K562 (cell line): ENCODE measurements at regions not wholly inside any gene's neighbourhood (a gene's known extent, or its start where the extent isn't known, plus 50 kb on each side); places are given as distances from the start of the nearest gene placed in this dataset.

Experiments
- ARID2 ChIP-seq: fragments of 450-650 bp; IDR thresholded peaks from 2 replicates; pipeline ENCODE4 v1.6.1; 2017; ENCODE audit warnings: antibody characterized with exemption, mild to moderate bottlenecking
- CC2D1A ChIP-seq: fragments of 450-650 bp; IDR thresholded peaks from 2 replicates; pipeline ENCODE4 v1.6.1; 2017; ENCODE audit warnings: mild to moderate bottlenecking
- CEBPB ChIP-seq: fragments of 450-650 bp; IDR thresholded peaks from 2 replicates; pipeline ENCODE4 v1.6.1; 2016; ENCODE audit warnings: missing genetic modification characterization, missing compliant biosample characterization
- DMBX1 ChIP-seq: fragments of 250-450 bp; sonication (Bioruptor Pico); IDR thresholded peaks from 2 replicates; pipeline ENCODE4 v1.8.0; 2022; ENCODE audit warnings: inconsistent platforms, mild to moderate bottlenecking, moderate library complexity, borderline replicate concordance
- E2F3 ChIP-seq: fragments of 250-450 bp; sonication (Bioruptor Pico); IDR thresholded peaks from 2 replicates; pipeline ENCODE4 v1.4.0; 2020; ENCODE audit warnings: mild to moderate bottlenecking
- ELK1 ChIP-seq: sonication (generic); formaldehyde crosslinking; IDR thresholded peaks from 2 replicates; pipeline ENCODE4 v1.8.1; 2022; ENCODE audit warnings: missing genetic modification reagents
- FOXO4 ChIP-seq: fragments of 450-650 bp; formaldehyde crosslinking; IDR thresholded peaks from 2 replicates; pipeline ENCODE4 v1.4.0; 2020; ENCODE audit warnings: mild to moderate bottlenecking, moderate library complexity
- KDM1A ChIP-seq, 2 experiments: fragments of 450-650 bp; IDR thresholded peaks; 2 replicates each; pipeline ENCODE4 v1.6.1; 2016; ENCODE audit warnings: mild to moderate bottlenecking in 2 of 2
- KDM5B ChIP-seq: fragments of 200-600 bp; sonication (generic); IDR thresholded peaks from 2 replicates; pipeline ENCODE4 v1.6.1; 2012; ENCODE audit warnings: low read depth, mild to moderate bottlenecking, moderate library complexity, low read length, control low read depth, inconsistent platforms; ENCODE audit not compliant: insufficient replicate concordance
- MXD1 ChIP-seq: fragments of 250-450 bp; sonication (Bioruptor Pico); IDR thresholded peaks from 2 replicates; pipeline ENCODE4 v1.8.0; 2021; ENCODE audit warnings: borderline replicate concordance, mild to moderate bottlenecking, moderate library complexity; ENCODE audit not compliant: poor library complexity, severe bottlenecking
- NR1H2 ChIP-seq: sonication (generic); formaldehyde crosslinking; IDR thresholded peaks from 2 replicates; pipeline ENCODE4 v1.4.0; 2020; ENCODE audit warnings: mild to moderate bottlenecking, missing genetic modification reagents
- POLR3G ChIP-seq: IDR thresholded peaks from 2 replicates; pipeline ENCODE4 v1.6.1; 2011; ENCODE audit not compliant: insufficient read length, insufficient replicate concordance; ENCODE audit errors: extremely low read depth
- RCOR1 ChIP-seq, 2 experiments: IDR thresholded peaks; 2 replicates each; pipeline ENCODE4 v1.6.1; 2012; ENCODE audit warnings: low read depth in 2 of 2, low read length in 2 of 2, borderline replicate concordance in 1 of 2, improper control_type of control experiment in 1 of 2
- SMC3 ChIP-seq: conservative IDR thresholded peaks from 2 replicates; pipeline ENCODE4 v1.6.1; 2011; ENCODE audit warnings: low read depth, low read length, improper control_type of control experiment; ENCODE audit not compliant: insufficient read depth
- TSHZ1 ChIP-seq: fragments of 250-450 bp; sonication (Bioruptor Pico); IDR thresholded peaks from 2 replicates; pipeline ENCODE4 v1.4.0; 2020; ENCODE audit warnings: mild to moderate bottlenecking, moderate library complexity
- ZNF165 ChIP-seq: fragments of 250-450 bp; sonication (Bioruptor Pico); IDR thresholded peaks from 2 replicates; pipeline ENCODE4 v1.4.0; 2020; ENCODE audit warnings: borderline replicate concordance
- ZNF592 ChIP-seq: fragments of 450-650 bp; IDR thresholded peaks from 2 replicates; pipeline ENCODE4 v1.6.1; 2017; ENCODE audit warnings: antibody characterized with exemption, mild to moderate bottlenecking

GRCh38 chr5:164504141-164504772, 998.8 kb downstream of the MAT2B start (continued):
- TF ChIP-seq MXD1 (CRISPR knock-in tag) (no peak), SMC3 (peak; percentile 88), POLR3G (no peak), RCOR1 (IDR thresholded peaks at IDR 0.05; ENCODE audit: borderline replicate concordance in 1 of 2, low read depth in 2 of 2, low read length in 2 of 2) (peak in 1 of 2 experiments; percentile 65; a peak in 1 of 4 replicates), ARID2 (peak; percentile 64; the same call in 1 of the 2 replicates), CC2D1A (peak; percentile 70; the same call in 1 of the 2 replicates), TSHZ1 (CRISPR knock-in tag) (no peak), NR1H2 (no peak), KDM1A (IDR thresholded peaks at IDR 0.05) (peak in 1 of 2 experiments; percentile 29; a peak in 1 of 4 replicates), ZNF165 (no peak), KDM5B (no peak), DMBX1 (CRISPR knock-in tag) (no peak), FOXO4 (CRISPR knock-in tag) (no peak), ELK1 (CRISPR knock-in tag) (no peak), E2F3 (no peak), ZNF592 (no peak), CEBPB (no peak)
